ENCODE measurements at regions not wholly inside any gene's neighbourhood (a gene's known extent, or its start where the extent isn't known, plus 50 kb on each side); places are given as distances from the start of the nearest gene placed in this dataset.

- CTCF ChIA-PET (ENCODE audit: low intra/inter-chr PET ratio, low total read pairs), result no interaction called here
- DNase-seq (ENCODE audit: low spot score), result no peak
- POLR2A ChIA-PET, result no interaction called here
- Histone ChIP-seq H3K79me2 (ENCODE audit: insufficient read depth, low read length) (no peaks in the 10 kb centered on the region), H3K9ac (ENCODE audit: insufficient read depth, low read depth, low read length) (no peak overlapping the region), H3K36me3 (replicated peaks in 1 of 2; ENCODE audit: control insufficient read depth in 1 of 2, insufficient read depth in 2 of 2, low read length in 2 of 2) (no peaks in the 10 kb centered on the region), H3K4me3 (replicated peaks in 1 of 3; ENCODE audit: insufficient read depth in 1 of 3, low read depth in 2 of 3, low read length in 3 of 3) (no peak overlapping the region), H3K27ac (ENCODE audit: extremely low read length, insufficient read depth, low read length) (no peak overlapping the region), H2AFZ (ENCODE audit: low read length) (no peak overlapping the region), H3K27me3 (ENCODE audit: control insufficient read depth in 1 of 2, insufficient read depth in 2 of 2, low read length in 2 of 2) (no peaks in the 10 kb centered on the region), H3K4me2 (ENCODE audit: low read depth, low read length) (no peak overlapping the region), H4K20me1 (ENCODE audit: insufficient read depth, low read length) (no peaks in the 10 kb centered on the region), H3K4me1 (ENCODE audit: insufficient read depth, low read length) (no peaks in the 10 kb centered on the region), H3K9me3 (ENCODE audit: low read length) (no peaks in the 10 kb centered on the region)
- no peak for ATAC-seq
- TF ChIP-seq ZNF383 (CRISPR knock-in tag; IDR thresholded peaks at IDR 0.05; ENCODE audit: borderline replicate concordance) (no peak), BATF2 (CRISPR knock-in tag; IDR thresholded peaks at IDR 0.05) (no peak), ZFP36L2 (CRISPR knock-in tag; IDR thresholded peaks at IDR 0.05) (no peak), ZNF337 (CRISPR knock-in tag; IDR thresholded peaks at IDR 0.05; ENCODE audit: borderline replicate concordance, low read depth) (no peak), MBNL3 (CRISPR knock-in tag; conservative IDR thresholded peaks at IDR 0.05) (no peak), HNRNPUL1 (IDR thresholded peaks at IDR 0.05; ENCODE audit: low read depth, low read length) (no peak), PAWR (CRISPR knock-in tag; IDR thresholded peaks at IDR 0.05; ENCODE audit: borderline replicate concordance) (no peak), SMYD3 (CRISPR knock-in tag; IDR thresholded peaks at IDR 0.05) (no peak), ZNF703 (CRISPR knock-in tag; IDR thresholded peaks at IDR 0.05; ENCODE audit: borderline replicate concordance) (no peak)
- no TSS peak for BruUV-seq (replicated peaks)
- no peak for FAIRE-seq
- intact Hi-C loops (cut with micrococcal nuclease; ENCODE audit: unreplicated experiment) (loop anchor here (10.0 kb wide), 1 partner anchor 252 kb away; no protein-coding TSS in a partner anchor), in situ Hi-C loops (cut with HindIII; ENCODE audit: extremely low pct_ligation_motif_present, low pct_unique_long_range_greater_than_20kb) (loop anchor here (5.0 to 10.0 kb wide), 2 partner anchors 402 to 635 kb away; no protein-coding TSS in a partner anchor)
- whole genome bisulfite sequencing (ENCODE audit: low lambda C conversion rate), result 17% methylated on average over 3 of the region's 3 CpGs
These were observed 117.1 kb upstream of the GOLIM4 start for GRCh38 chr3:168212664-168213285.
